ENCODE measurements at regions not wholly inside any gene's neighbourhood (a gene's known extent, or its start where the extent isn't known, plus 50 kb on each side); places are given as distances from the start of the nearest gene placed in this dataset.

- no peak for TF ChIP-seq POLR2A (IDR thresholded peaks at IDR 0.05)
- TF ChIP-seq, protein P1, sequence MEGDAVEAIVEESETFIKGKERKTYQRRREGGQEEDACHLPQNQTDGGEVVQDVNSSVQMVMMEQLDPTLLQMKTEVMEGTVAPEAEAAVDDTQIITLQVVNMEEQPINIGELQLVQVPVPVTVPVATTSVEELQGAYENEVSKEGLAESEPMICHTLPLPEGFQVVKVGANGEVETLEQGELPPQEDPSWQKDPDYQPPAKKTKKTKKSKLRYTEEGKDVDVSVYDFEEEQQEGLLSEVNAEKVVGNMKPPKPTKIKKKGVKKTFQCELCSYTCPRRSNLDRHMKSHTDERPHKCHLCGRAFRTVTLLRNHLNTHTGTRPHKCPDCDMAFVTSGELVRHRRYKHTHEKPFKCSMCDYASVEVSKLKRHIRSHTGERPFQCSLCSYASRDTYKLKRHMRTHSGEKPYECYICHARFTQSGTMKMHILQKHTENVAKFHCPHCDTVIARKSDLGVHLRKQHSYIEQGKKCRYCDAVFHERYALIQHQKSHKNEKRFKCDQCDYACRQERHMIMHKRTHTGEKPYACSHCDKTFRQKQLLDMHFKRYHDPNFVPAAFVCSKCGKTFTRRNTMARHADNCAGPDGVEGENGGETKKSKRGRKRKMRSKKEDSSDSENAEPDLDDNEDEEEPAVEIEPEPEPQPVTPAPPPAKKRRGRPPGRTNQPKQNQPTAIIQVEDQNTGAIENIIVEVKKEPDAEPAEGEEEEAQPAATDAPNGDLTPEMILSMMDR (IDR thresholded peaks at IDR 0.05) = no peak
- TF ChIP-seq EP300 (IDR thresholded peaks at IDR 0.05) = no peak
Measured at GRCh38 chr5:1967736-1968135, 85.0 kb upstream of the IRX4 start.
